ENCODE measurements at regions not wholly inside any gene's neighbourhood (a gene's known extent, or its start where the extent isn't known, plus 50 kb on each side); places are given as distances from the start of the nearest gene placed in this dataset.

- TF ChIP-seq SMAD1 (IDR thresholded peaks at IDR 0.05; ENCODE audit: low read depth, partially characterized antibody) (no peak), CTCF (IDR thresholded peaks at IDR 0.05 in 2 of 3, conservative IDR thresholded peaks at IDR 0.05 in 1 of 3; ENCODE audit: control insufficient read depth in 2 of 3, extremely low read depth in 1 of 3, insufficient read depth in 1 of 3, low read depth in 3 of 3, low read length in 3 of 3) (no peak), PBX3 (IDR thresholded peaks at IDR 0.05; ENCODE audit: insufficient replicate concordance, low read depth, low read length) (no peak), MXI1 (IDR thresholded peaks at IDR 0.05; ENCODE audit: low read depth, low read length) (no peak), USF2 (IDR thresholded peaks at IDR 0.05; ENCODE audit: borderline replicate concordance, low read depth, low read length) (no peak)
Observed at GRCh38 chr18:7479756-7480155, 87.4 kb upstream of the PTPRM start.
